ENCODE measurements at regions not wholly inside any gene's neighbourhood (a gene's known extent, or its start where the extent isn't known, plus 50 kb on each side); places are given as distances from the start of the nearest gene placed in this dataset.

GRCh38 chr9:31671011-31671410 is 713.4 kb upstream of the ACO1 start:
- Histone ChIP-seq H3K4me1 (replicated peaks in 1 of 2) (no peaks in the 10 kb centered on the region), H3K27ac (no peak overlapping the region), H3K4me3 (no peak overlapping the region)
- WGBS, 10 experiments: 0 to 100% (median 70%) methylated on average over 1 to 3 of the region's 3 CpGs; no CpG with 5 or more reads in 1 of the 10 experiments
- in situ Hi-C loops (cut with MboI; ENCODE audit: low pct_unique_long_range_greater_than_20kb in 2 of 9, low sequenced_read_pairs in 9 of 9, unreplicated experiment in 9 of 9): no loop called here
- no peak for ATAC-seq (replicated peaks in 6 of 8)

GRCh38 chr9:31674264-31674663 is 710.2 kb upstream of the ACO1 start:
- Histone ChIP-seq H3K4me3 (no peak overlapping the region), H3K27ac (no peak overlapping the region), H3K4me1 (replicated peaks in 1 of 2) (no peaks in the 10 kb centered on the region)
- in situ Hi-C loops (cut with MboI; ENCODE audit: low pct_unique_long_range_greater_than_20kb in 2 of 9, low sequenced_read_pairs in 9 of 9, unreplicated experiment in 9 of 9): no loop called here
- ATAC-seq (replicated peaks in 6 of 8): no peak
- WGBS, 10 experiments: 0 to 92% (median 78%) methylated on average over 1 of the region's 1 CpG; no CpG with 5 or more reads in 1 of the 10 experiments

- Histone ChIP-seq H3K4me1 (replicated peaks in 1 of 2) (no peaks in the 10 kb centered on the region), H3K27ac (no peak overlapping the region), H3K4me3 (no peak overlapping the region)
- in situ Hi-C loops (cut with MboI; ENCODE audit: low pct_unique_long_range_greater_than_20kb in 2 of 9, low sequenced_read_pairs in 9 of 9, unreplicated experiment in 9 of 9): no loop called here
- 0 to 100% (median 58%) methylated on average over 2 of the region's 2 CpGs; no CpG with 5 or more reads in 2 of the 10 experiments for WGBS, 10 experiments
- no peak for ATAC-seq (replicated peaks in 6 of 8)
These were observed 707.0 kb upstream of the ACO1 start for GRCh38 chr9:31677415-31677814.

- Histone ChIP-seq H3K27ac (no peak overlapping the region), H3K4me1 (replicated peaks in 1 of 2) (no peaks in the 10 kb centered on the region), H3K4me3 (no peak overlapping the region)
- WGBS, 10 experiments: 6 to 94% (median 77%) methylated on average over 2 of the region's 2 CpGs; no CpG with 5 or more reads in 1 of the 10 experiments
- in situ Hi-C loops (cut with MboI; ENCODE audit: low pct_unique_long_range_greater_than_20kb in 2 of 9, low sequenced_read_pairs in 9 of 9, unreplicated experiment in 9 of 9): no loop called here
- no peak for ATAC-seq (replicated peaks in 6 of 8)
These were observed 706.6 kb upstream of the ACO1 start for GRCh38 chr9:31677877-31678276.

- Histone ChIP-seq H3K27ac (no peak overlapping the region), H3K4me1 (replicated peaks in 1 of 2) (no peaks in the 10 kb centered on the region), H3K4me3 (no peak overlapping the region)
- WGBS, 10 experiments: 0 to 93% (median 83%) methylated on average over 1 to 2 of the region's 2 CpGs; no CpG with 5 or more reads in 1 of the 10 experiments
- ATAC-seq (replicated peaks in 6 of 8): no peak
- in situ Hi-C loops (cut with MboI; ENCODE audit: low pct_unique_long_range_greater_than_20kb in 2 of 9, low sequenced_read_pairs in 9 of 9, unreplicated experiment in 9 of 9): no loop called here
These were observed 701.3 kb upstream of the ACO1 start for GRCh38 chr9:31683116-31683515.

GRCh38 chr9:31697956-31698355 is 686.5 kb upstream of the ACO1 start:
- in situ Hi-C loops (cut with MboI; ENCODE audit: low pct_unique_long_range_greater_than_20kb in 2 of 9, low sequenced_read_pairs in 9 of 9, unreplicated experiment in 9 of 9): no loop called here
- WGBS, 10 experiments: 6 to 100% (median 70%) methylated on average over 1 to 2 of the region's 2 CpGs; no CpG with 5 or more reads in 2 of the 10 experiments
- no peak overlapping the region for H3K27ac ChIP-seq
- no peaks in the 10 kb centered on the region for H3K4me1 ChIP-seq (replicated peaks in 1 of 2)
- ATAC-seq (replicated peaks in 6 of 8): peak in 1 of 8 experiments; percentile 25
- H3K4me3 ChIP-seq: no peak overlapping the region

- in situ Hi-C loops (cut with MboI; ENCODE audit: low pct_unique_long_range_greater_than_20kb in 2 of 9, low sequenced_read_pairs in 9 of 9, unreplicated experiment in 9 of 9): no loop called here
These were observed 684.6 kb upstream of the ACO1 start for GRCh38 chr9:31699836-31700235.

GRCh38 chr9:31700252-31701045 is 684.0 kb upstream of the ACO1 start:
- no peak overlapping the region for H3K4me3 ChIP-seq
- no peak for ATAC-seq (replicated peaks in 6 of 8)
- 0 to 100% (median 59%) methylated on average over 1 to 3 of the region's 3 CpGs for WGBS, 10 experiments
- in situ Hi-C loops (cut with MboI; ENCODE audit: low pct_unique_long_range_greater_than_20kb in 2 of 9, low sequenced_read_pairs in 9 of 9, unreplicated experiment in 9 of 9): no loop called here
- no peaks in the 10 kb centered on the region for H3K4me1 ChIP-seq (replicated peaks in 1 of 2)
- H3K27ac ChIP-seq: no peak overlapping the region

More at GRCh38 chr9:31699836-31700235, 684.6 kb upstream of the ACO1 start:
- H3K4me3 ChIP-seq: no peak overlapping the region
- no peak for ATAC-seq (replicated peaks in 6 of 8)
- H3K4me1 ChIP-seq (replicated peaks in 1 of 2): no peaks in the 10 kb centered on the region
- no peak overlapping the region for H3K27ac ChIP-seq

GRCh38 chr9:31702957-31703356 is 681.5 kb upstream of the ACO1 start:
- Histone ChIP-seq H3K4me3 (no peak overlapping the region), H3K4me1 (replicated peaks in 1 of 2) (no peaks in the 10 kb centered on the region), H3K27ac (no peak overlapping the region)
- peak in 2 of 8 experiments; percentile 51 to 77 for ATAC-seq (replicated peaks in 6 of 8)
- in situ Hi-C loops (cut with MboI; ENCODE audit: low pct_unique_long_range_greater_than_20kb in 2 of 9, low sequenced_read_pairs in 9 of 9, unreplicated experiment in 9 of 9): no loop called here
- WGBS, 10 experiments: 33 to 100% (median 100%) methylated on average over 1 of the region's 1 CpG; no CpG with 5 or more reads in 3 of the 10 experiments

- H3K4me3 ChIP-seq: no peak overlapping the region
- ATAC-seq (replicated peaks in 6 of 8): no peak
- H3K27ac ChIP-seq: no peak overlapping the region
- WGBS, 10 experiments: 0 to 100% (median 80%) methylated on average over 1 to 4 of the region's 4 CpGs
- in situ Hi-C loops (cut with MboI; ENCODE audit: low pct_unique_long_range_greater_than_20kb in 2 of 9, low sequenced_read_pairs in 9 of 9, unreplicated experiment in 9 of 9): no loop called here
- peaks cover 2 to 17% of the 10 kb centered on the region in 2 donors for H3K4me1 ChIP-seq (replicated peaks in 1 of 2)
These were observed 669.2 kb upstream of the ACO1 start for GRCh38 chr9:31715250-31715649.

GRCh38 chr9:31719262-31719661 is 665.2 kb upstream of the ACO1 start:
- ATAC-seq (replicated peaks in 6 of 8): peak in 2 of 8 experiments; percentile 11 to 60
- Histone ChIP-seq H3K27ac (no peak overlapping the region), H3K4me3 (no peak overlapping the region), H3K4me1 (replicated peaks in 1 of 2) (peaks cover 2 to 17% of the 10 kb centered on the region in 2 donors)
- in situ Hi-C loops (cut with MboI; ENCODE audit: low pct_unique_long_range_greater_than_20kb in 2 of 9, low sequenced_read_pairs in 9 of 9, unreplicated experiment in 9 of 9): no loop called here
- 0 to 77% (median 50%) methylated on average over 1 to 4 of the region's 4 CpGs for WGBS, 10 experiments

- Histone ChIP-seq H3K4me1 (replicated peaks in 1 of 2) (no peaks in the 10 kb centered on the region), H3K4me3 (no peak overlapping the region), H3K27ac (no peak overlapping the region)
- no peak for ATAC-seq (replicated peaks in 6 of 8)
- WGBS, 10 experiments: 0 to 93% (median 68%) methylated on average over 1 to 5 of the region's 6 CpGs; no CpG with 5 or more reads in 2 of the 10 experiments
- in situ Hi-C loops (cut with MboI; ENCODE audit: low pct_unique_long_range_greater_than_20kb in 2 of 9, low sequenced_read_pairs in 9 of 9, unreplicated experiment in 9 of 9): no loop called here
These were observed 654.0 kb upstream of the ACO1 start for GRCh38 chr9:31730398-31730797.

- Histone ChIP-seq H3K27ac (no peak overlapping the region), H3K4me3 (no peak overlapping the region), H3K4me1 (replicated peaks in 1 of 2) (no peaks in the 10 kb centered on the region)
- 0 to 100% (median 60%) methylated on average over 2 to 3 of the region's 3 CpGs; no CpG with 5 or more reads in 3 of the 10 experiments for WGBS, 10 experiments
- in situ Hi-C loops (cut with MboI; ENCODE audit: low pct_unique_long_range_greater_than_20kb in 2 of 9, low sequenced_read_pairs in 9 of 9, unreplicated experiment in 9 of 9): no loop called here
- ATAC-seq (replicated peaks in 6 of 8): no peak
These were observed 651.3 kb upstream of the ACO1 start for GRCh38 chr9:31733166-31733565.

All from motor neuron (in vitro differentiated cells).